ENCODE measurements at regions not wholly inside any gene's neighbourhood (a gene's known extent, or its start where the extent isn't known, plus 50 kb on each side); places are given as distances from the start of the nearest gene placed in this dataset.

- no peak for TF ChIP-seq CTCF (conservative IDR thresholded peaks at IDR 0.05)
- no peak for TF ChIP-seq ZFX (IDR thresholded peaks at IDR 0.05)
- no peak overlapping the region for H3K27ac ChIP-seq
Observed at GRCh38 chr2:54065411-54065810, 50.0 kb upstream of the ACYP2 start.

GRCh38 chr2:54063967-54064535 is 51.4 kb upstream of the ACYP2 start:
- TF ChIP-seq CTCF (conservative IDR thresholded peaks at IDR 0.05), result no peak
- no peak for TF ChIP-seq ZFX (IDR thresholded peaks at IDR 0.05)
- no peak overlapping the region for H3K27ac ChIP-seq

GRCh38 chr2:54062401-54062800 is 53.0 kb upstream of the ACYP2 start:
- TF ChIP-seq ZFX (IDR thresholded peaks at IDR 0.05) (no peak), CTCF (conservative IDR thresholded peaks at IDR 0.05) (no peak)
- no peak overlapping the region for H3K27ac ChIP-seq

GRCh38 chr2:54061272-54061671 is 54.1 kb upstream of the ACYP2 start:
- TF ChIP-seq CTCF (conservative IDR thresholded peaks at IDR 0.05) (no peak), ZFX (IDR thresholded peaks at IDR 0.05) (no peak)
- H3K27ac ChIP-seq, result no peak overlapping the region

GRCh38 chr2:54059986-54060385 is 55.4 kb upstream of the ACYP2 start:
- no peak overlapping the region for H3K27ac ChIP-seq
- no peak for TF ChIP-seq CTCF (conservative IDR thresholded peaks at IDR 0.05)
- TF ChIP-seq ZFX (IDR thresholded peaks at IDR 0.05), result no peak

DNA sequence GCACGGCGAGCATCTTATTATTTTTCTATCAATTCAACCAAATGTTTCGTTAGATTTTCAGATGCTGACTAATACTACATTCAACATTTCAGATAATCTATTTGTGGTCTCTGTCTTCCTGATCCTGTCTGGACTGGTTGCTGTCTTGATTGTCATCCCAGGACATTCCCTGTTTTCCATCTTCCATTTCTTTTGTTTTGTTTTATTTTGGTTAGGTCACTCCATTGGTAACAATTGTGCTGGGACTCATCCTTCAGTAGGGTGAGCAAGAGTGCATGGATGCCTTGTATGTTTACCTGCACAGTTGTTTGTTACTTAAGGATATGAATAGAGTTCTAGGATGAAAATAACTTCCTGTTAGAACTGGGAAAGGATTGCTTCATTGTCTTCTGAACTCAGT is 55.9 kb upstream of the ACYP2 start:
- TF ChIP-seq CTCF (conservative IDR thresholded peaks at IDR 0.05) (no peak), ZFX (IDR thresholded peaks at IDR 0.05) (no peak)
- no peak overlapping the region for H3K27ac ChIP-seq

DNA sequence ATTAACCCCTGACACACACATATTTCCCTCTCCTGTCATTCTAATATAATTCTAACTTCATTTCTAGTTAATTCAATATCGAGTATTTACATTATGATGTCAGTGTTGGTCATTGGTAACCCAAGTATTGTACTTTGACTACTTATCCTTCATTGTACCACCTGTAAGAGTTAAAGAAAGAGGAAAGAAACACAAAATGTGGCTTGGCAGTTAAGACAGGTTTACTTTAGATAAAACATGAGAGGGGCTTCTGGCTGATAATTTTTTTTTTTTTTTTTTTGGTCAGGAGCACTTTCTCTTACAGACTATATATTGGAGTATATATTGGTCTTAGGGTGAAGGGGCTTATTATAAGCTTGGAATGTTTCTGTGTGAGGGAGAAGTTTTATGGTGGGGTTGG is 57.0 kb upstream of the ACYP2 start:
- no peak overlapping the region for H3K27ac ChIP-seq
- TF ChIP-seq ZFX (IDR thresholded peaks at IDR 0.05) (no peak), CTCF (conservative IDR thresholded peaks at IDR 0.05) (no peak)
